ENCODE measurements at regions not wholly inside any gene's neighbourhood (a gene's known extent, or its start where the extent isn't known, plus 50 kb on each side); places are given as distances from the start of the nearest gene placed in this dataset.

- DNase-seq (ENCODE audit: low spot score): no peak
- Mint-ChIP-seq H3K4me1 (ENCODE audit: unreplicated experiment) (no peaks in the 10 kb centered on the region), H3K9me3 (ENCODE audit: unreplicated experiment) (no peaks in the 10 kb centered on the region), H3K27me3 (ENCODE audit: unreplicated experiment) (no peaks in the 10 kb centered on the region), H3K4me3 (ENCODE audit: unreplicated experiment) (no peak overlapping the region), H3K27ac (ENCODE audit: unreplicated experiment) (no peak overlapping the region), H3K36me3 (ENCODE audit: low read depth, unreplicated experiment) (no peaks in the 10 kb centered on the region)
- TF ChIP-seq, protein P1, sequence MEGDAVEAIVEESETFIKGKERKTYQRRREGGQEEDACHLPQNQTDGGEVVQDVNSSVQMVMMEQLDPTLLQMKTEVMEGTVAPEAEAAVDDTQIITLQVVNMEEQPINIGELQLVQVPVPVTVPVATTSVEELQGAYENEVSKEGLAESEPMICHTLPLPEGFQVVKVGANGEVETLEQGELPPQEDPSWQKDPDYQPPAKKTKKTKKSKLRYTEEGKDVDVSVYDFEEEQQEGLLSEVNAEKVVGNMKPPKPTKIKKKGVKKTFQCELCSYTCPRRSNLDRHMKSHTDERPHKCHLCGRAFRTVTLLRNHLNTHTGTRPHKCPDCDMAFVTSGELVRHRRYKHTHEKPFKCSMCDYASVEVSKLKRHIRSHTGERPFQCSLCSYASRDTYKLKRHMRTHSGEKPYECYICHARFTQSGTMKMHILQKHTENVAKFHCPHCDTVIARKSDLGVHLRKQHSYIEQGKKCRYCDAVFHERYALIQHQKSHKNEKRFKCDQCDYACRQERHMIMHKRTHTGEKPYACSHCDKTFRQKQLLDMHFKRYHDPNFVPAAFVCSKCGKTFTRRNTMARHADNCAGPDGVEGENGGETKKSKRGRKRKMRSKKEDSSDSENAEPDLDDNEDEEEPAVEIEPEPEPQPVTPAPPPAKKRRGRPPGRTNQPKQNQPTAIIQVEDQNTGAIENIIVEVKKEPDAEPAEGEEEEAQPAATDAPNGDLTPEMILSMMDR (IDR thresholded peaks at IDR 0.05; ENCODE audit: unreplicated experiment): no peak
These were observed 1248.3 kb downstream of the SLC16A7 start for GRCh38 chr12:60844101-60844500.

- H3K9me3 Mint-ChIP-seq (ENCODE audit: unreplicated experiment): no peaks in the 10 kb centered on the region
- no peak overlapping the region for H3K4me3 Mint-ChIP-seq (ENCODE audit: unreplicated experiment)
- no peaks in the 10 kb centered on the region for H3K36me3 Mint-ChIP-seq (ENCODE audit: low read depth, unreplicated experiment)
- no peak overlapping the region for H3K27ac Mint-ChIP-seq (ENCODE audit: unreplicated experiment)
- H3K27me3 Mint-ChIP-seq (ENCODE audit: unreplicated experiment): no peaks in the 10 kb centered on the region
- no peak for DNase-seq (ENCODE audit: low spot score)
- H3K4me1 Mint-ChIP-seq (ENCODE audit: unreplicated experiment): no peaks in the 10 kb centered on the region
- TF ChIP-seq, protein P1 (IDR thresholded peaks at IDR 0.05; ENCODE audit: unreplicated experiment): no peak
These were observed 1249.0 kb downstream of the SLC16A7 start for GRCh38 chr12:60844875-60845274.

- DNase-seq (ENCODE audit: low spot score): no peak
- H3K4me1 Mint-ChIP-seq (ENCODE audit: unreplicated experiment): no peaks in the 10 kb centered on the region
- H3K27me3 Mint-ChIP-seq (ENCODE audit: unreplicated experiment): no peaks in the 10 kb centered on the region
- H3K4me3 Mint-ChIP-seq (ENCODE audit: unreplicated experiment): no peak overlapping the region
- no peaks in the 10 kb centered on the region for H3K9me3 Mint-ChIP-seq (ENCODE audit: unreplicated experiment)
- H3K36me3 Mint-ChIP-seq (ENCODE audit: low read depth, unreplicated experiment): no peaks in the 10 kb centered on the region
- TF ChIP-seq, protein P1 (IDR thresholded peaks at IDR 0.05; ENCODE audit: unreplicated experiment): no peak
- no peak overlapping the region for H3K27ac Mint-ChIP-seq (ENCODE audit: unreplicated experiment)
These were observed 1249.9 kb downstream of the SLC16A7 start for GRCh38 chr12:60845696-60846095.

DNA sequence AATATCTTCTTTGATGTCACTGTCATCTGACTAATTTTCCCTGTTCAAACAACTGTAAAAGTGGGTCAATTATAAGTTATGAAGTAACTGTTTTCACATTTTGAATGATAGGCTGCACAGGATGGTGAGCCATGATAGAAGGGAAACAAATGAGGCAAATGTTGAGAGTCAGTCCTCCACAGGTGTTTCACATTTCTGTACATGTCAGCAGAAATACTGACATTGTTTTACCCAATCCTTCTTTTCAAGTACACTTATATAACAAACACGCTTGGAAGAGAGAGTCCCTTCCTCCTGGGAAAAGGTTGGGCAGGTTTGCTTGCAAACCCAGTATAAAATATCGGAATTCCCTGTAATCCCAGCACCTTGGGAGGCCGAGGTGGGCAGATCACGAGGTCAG lies 1251.5 kb downstream of the SLC16A7 start:
- H3K9me3 Mint-ChIP-seq (ENCODE audit: unreplicated experiment): no peaks in the 10 kb centered on the region
- no peaks in the 10 kb centered on the region for H3K27me3 Mint-ChIP-seq (ENCODE audit: unreplicated experiment)
- DNase-seq (ENCODE audit: low spot score): no peak
- no peaks in the 10 kb centered on the region for H3K36me3 Mint-ChIP-seq (ENCODE audit: low read depth, unreplicated experiment)
- no peak overlapping the region for H3K4me3 Mint-ChIP-seq (ENCODE audit: unreplicated experiment)
- no peak overlapping the region for H3K27ac Mint-ChIP-seq (ENCODE audit: unreplicated experiment)
- H3K4me1 Mint-ChIP-seq (ENCODE audit: unreplicated experiment): no peaks in the 10 kb centered on the region
- TF ChIP-seq, protein P1 (IDR thresholded peaks at IDR 0.05; ENCODE audit: unreplicated experiment): no peak

DNA sequence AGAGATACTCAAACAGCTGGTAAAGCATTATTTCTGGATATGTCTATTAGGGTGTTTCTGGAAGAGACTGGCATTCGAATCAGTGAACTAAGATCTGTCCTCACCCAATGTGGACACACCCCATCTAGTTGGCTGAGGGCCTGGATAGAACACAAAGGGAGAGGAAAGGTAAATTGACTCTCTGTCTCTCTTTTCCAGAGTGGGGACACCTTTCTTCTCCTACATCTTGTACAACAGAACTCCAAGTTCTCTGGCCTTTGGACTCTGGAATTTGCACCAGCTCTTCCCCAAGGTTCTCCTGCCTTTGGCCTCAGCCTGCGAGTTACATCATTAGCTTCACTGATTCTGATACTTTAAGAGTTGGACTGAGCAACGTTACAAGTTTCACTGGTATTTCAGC lies 1253.9 kb downstream of the SLC16A7 start:
- no peak for DNase-seq (ENCODE audit: low spot score)
- H3K9me3 Mint-ChIP-seq (ENCODE audit: unreplicated experiment): no peaks in the 10 kb centered on the region
- no peaks in the 10 kb centered on the region for H3K27me3 Mint-ChIP-seq (ENCODE audit: unreplicated experiment)
- H3K27ac Mint-ChIP-seq (ENCODE audit: unreplicated experiment): no peak overlapping the region
- no peak overlapping the region for H3K4me3 Mint-ChIP-seq (ENCODE audit: unreplicated experiment)
- TF ChIP-seq, protein P1 (IDR thresholded peaks at IDR 0.05; ENCODE audit: unreplicated experiment): no peak
- H3K4me1 Mint-ChIP-seq (ENCODE audit: unreplicated experiment): no peaks in the 10 kb centered on the region
- no peaks in the 10 kb centered on the region for H3K36me3 Mint-ChIP-seq (ENCODE audit: low read depth, unreplicated experiment)

Data from endothelial cell (in vitro differentiated cells).